ENCODE measurements at regions not wholly inside any gene's neighbourhood (a gene's known extent, or its start where the extent isn't known, plus 50 kb on each side); places are given as distances from the start of the nearest gene placed in this dataset.
"Not testable (repeated sequence)": the region's sequence is repeated elsewhere in the genome, so short reads cannot be mapped to it uniquely, and the experiment has no call there.

GRCh38 chr5:99515864-99516490, 587.2 kb upstream of the CHD1 start:
- not testable (repeated sequence) for TF ChIP-seq SUZ12 (IDR thresholded peaks at IDR 0.05; ENCODE audit: extremely low read depth, insufficient read depth, insufficient read length); YY1 (IDR thresholded peaks at IDR 0.05; ENCODE audit: insufficient read depth, insufficient read length)
